Activated CD8-positive, alpha-beta T cell treated with anti-CD3 and anti-CD28 coated beads, Interleukin-2, amount 10 ng/mL, durations not matched to agents 7 days and 5 days (primary cell): ENCODE measurements at regions not wholly inside any gene's neighbourhood (a gene's known extent, or its start where the extent isn't known, plus 50 kb on each side); places are given as distances from the start of the nearest gene placed in this dataset.

Experiments used
- ATAC-seq: fragments of 150-1000 bp; cut with Tn5 transposase; one replicate; pipeline ENCODE4 v1.10.0; 2021; ENCODE audit warnings: moderate library complexity
- CTCF ChIA-PET: fragments of 350-600 bp; sonication (Branson Sonifier 250); formaldehyde crosslinking; loops from one replicate; lab custom pipeline; 2021; ENCODE audit warnings: antibody characterized with exemption; lab: Charles Lee
- POLR2A ChIA-PET: fragments of 350-600 bp; sonication (Branson Sonifier 250); formaldehyde crosslinking; loops from one replicate; lab custom pipeline; 2021; ENCODE audit warnings: antibody characterized with exemption; lab: Charles Lee
- DNase-seq: peaks from one replicate; pipeline ENCODE4 v3.0.0-alpha.2; 2020
- H3K27ac Mint-ChIP-seq: one replicate; pipeline ENCODE4 v1.8.0; 2021; ENCODE audit warnings: mild to moderate bottlenecking, mixed read lengths
- H3K27me3 Mint-ChIP-seq: one replicate; pipeline ENCODE4 v1.8.0; 2021; ENCODE audit warnings: low read depth, mixed read lengths
- H3K36me3 Mint-ChIP-seq: one replicate; pipeline ENCODE4 v1.8.0; 2021; ENCODE audit warnings: low read depth, mixed read lengths
- H3K4me1 Mint-ChIP-seq: one replicate; pipeline ENCODE4 v1.8.0; 2021; ENCODE audit warnings: low read depth, mixed read lengths
- H3K4me3 Mint-ChIP-seq: one replicate; pipeline ENCODE4 v1.8.0; 2021; ENCODE audit warnings: mild to moderate bottlenecking, mixed read lengths
- H3K9me3 Mint-ChIP-seq: one replicate; pipeline ENCODE4 v1.8.0; 2022; ENCODE audit warnings: mixed read lengths; ENCODE audit not compliant: insufficient read depth

DNA sequence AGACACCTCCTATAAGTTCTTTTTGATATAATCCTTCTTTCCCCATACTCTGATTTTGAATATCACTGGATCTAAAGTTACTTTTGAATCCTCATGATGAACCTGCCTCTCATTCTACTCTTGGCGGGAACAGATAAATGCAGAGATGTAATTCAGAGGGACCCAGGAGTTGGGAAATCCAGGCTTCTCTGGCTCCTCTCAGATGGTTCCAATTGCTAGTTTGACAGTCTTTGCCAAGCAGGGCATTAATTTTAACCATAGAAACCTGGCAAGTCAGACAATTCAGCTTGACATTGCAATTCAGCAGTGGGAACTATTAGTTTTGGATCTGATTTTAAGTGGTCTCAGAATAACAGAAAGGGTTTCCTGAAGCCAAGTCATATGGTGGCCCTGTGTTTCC lies 67.3 kb upstream of the KLF12 start:
- Mint-ChIP-seq H3K27ac (no peak overlapping the region), H3K27me3 (peaks cover 5% of the 10 kb centered on the region), H3K4me1 (no peaks in the 10 kb centered on the region), H3K4me3 (no peak overlapping the region), H3K36me3 (no peaks in the 10 kb centered on the region), H3K9me3 (no peaks in the 10 kb centered on the region)
- POLR2A ChIA-PET, result no interaction called here
- no peak for DNase-seq
- no peak for ATAC-seq
- CTCF ChIA-PET, result interaction anchor here (0.9 to 1.2 kb wide), 3 partner anchors 9 to 12 kb away, joined by 3 to 4 read pairs (median 3); no protein-coding TSS in a partner anchor

DNA sequence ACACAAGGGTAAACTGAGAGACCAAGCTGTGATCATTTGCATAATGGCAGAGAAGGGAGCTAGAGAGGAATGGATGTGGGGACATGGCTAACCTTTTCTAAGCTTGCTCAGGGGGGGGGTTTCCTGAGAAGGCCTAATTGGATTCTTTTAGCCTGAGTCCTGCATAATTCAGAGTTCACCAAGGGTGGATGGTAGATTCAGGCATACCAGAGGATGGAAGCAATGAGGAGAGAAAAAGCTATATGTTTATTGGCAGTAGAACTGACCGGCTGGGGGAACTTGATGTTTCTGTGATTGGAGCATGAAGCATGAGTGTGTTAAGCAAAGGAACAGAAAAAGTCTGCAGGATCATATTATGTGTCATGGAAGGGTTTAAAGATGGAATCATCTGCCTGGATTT lies 65.9 kb upstream of the KLF12 start:
- Mint-ChIP-seq H3K27me3 (peaks cover 5% of the 10 kb centered on the region), H3K27ac (no peak overlapping the region), H3K4me3 (no peak overlapping the region), H3K4me1 (no peaks in the 10 kb centered on the region), H3K9me3 (no peaks in the 10 kb centered on the region), H3K36me3 (no peaks in the 10 kb centered on the region)
- ATAC-seq (no peak), DNase-seq (no peak)
- POLR2A ChIA-PET, result no interaction called here
- CTCF ChIA-PET, result no interaction called here

DNA sequence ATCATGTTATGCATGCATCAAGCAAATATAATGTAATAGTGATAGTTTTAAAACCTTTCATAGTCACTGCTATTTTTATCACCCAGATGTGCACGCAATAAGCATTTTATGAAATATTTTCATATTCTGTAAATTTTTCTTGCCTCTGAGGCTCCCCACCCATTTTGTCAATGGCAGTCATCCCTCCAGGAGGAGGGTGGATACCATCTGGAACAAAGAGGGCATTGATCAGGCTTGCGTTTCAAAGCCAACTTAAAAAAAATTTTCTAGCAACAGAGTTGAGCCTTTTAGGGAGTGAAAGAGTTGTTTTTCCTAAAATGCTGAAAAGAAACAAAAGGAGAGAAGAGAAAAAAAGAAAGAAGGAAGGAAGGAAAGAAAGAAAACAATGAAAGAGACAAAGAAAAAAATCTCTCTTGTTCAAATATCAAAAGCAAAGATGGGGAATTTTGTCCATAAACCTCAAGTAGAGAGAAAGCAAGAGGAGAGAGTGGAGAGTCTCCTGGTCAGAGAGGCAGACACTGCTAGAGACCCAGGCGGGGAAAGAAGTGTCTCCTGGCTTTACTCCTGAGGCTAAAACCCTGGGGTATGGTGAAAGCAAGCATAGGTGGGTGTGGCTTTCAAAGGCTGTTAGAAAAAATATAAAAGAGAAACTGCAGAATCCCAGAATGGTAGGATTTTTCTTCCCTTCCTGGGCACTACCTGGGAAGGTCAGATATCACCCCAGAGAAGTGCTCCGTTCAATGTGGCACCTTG lies 63.6 kb upstream of the KLF12 start:
- Mint-ChIP-seq H3K4me3 (no peak overlapping the region), H3K27me3 (peaks cover 5% of the 10 kb centered on the region)
- no peak for ATAC-seq

DNA sequence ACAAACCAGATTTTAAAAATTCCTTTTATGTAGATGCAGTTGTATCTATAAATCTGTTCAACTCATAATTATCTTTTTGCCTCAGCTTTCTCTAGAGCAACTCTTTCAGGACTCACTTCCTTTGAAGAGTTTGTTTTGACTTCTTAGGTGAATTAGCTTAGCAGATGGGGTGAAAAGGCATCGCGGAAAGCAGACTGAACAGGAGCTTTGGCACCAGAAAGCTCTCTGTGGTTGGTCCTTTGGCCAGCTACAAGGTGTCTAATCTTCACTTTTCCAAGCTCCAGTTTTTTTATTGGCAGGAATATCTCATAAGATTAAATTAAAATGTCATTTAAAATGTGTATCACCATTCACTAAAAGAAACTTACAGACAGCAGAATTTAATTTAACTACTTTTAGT lies 60.6 kb upstream of the KLF12 start:
- no peak overlapping the region for H3K4me3 Mint-ChIP-seq
- no peaks in the 10 kb centered on the region for H3K9me3 Mint-ChIP-seq
- ChIA-PET POLR2A (no interaction called here), CTCF (interaction anchor here (0.9 kb wide), 1 partner anchor 13 kb away, joined by 3 read pairs; no protein-coding TSS in a partner anchor)
- no peak overlapping the region for H3K27ac Mint-ChIP-seq
- DNase-seq, result no peak
- no peaks in the 10 kb centered on the region for H3K36me3 Mint-ChIP-seq
- no peak for ATAC-seq
- no peaks in the 10 kb centered on the region for H3K27me3 Mint-ChIP-seq
- H3K4me1 Mint-ChIP-seq, result peaks cover 19% of the 10 kb centered on the region

More for the DNA sequence above, 63.6 kb upstream of the KLF12 start:
- Mint-ChIP-seq H3K9me3 (no peaks in the 10 kb centered on the region), H3K27ac (no peak overlapping the region), H3K4me1 (peaks cover 7% of the 10 kb centered on the region), H3K36me3 (no peaks in the 10 kb centered on the region)
- POLR2A ChIA-PET, result no interaction called here
- CTCF ChIA-PET, result no interaction called here
- DNase-seq, result no peak

DNA sequence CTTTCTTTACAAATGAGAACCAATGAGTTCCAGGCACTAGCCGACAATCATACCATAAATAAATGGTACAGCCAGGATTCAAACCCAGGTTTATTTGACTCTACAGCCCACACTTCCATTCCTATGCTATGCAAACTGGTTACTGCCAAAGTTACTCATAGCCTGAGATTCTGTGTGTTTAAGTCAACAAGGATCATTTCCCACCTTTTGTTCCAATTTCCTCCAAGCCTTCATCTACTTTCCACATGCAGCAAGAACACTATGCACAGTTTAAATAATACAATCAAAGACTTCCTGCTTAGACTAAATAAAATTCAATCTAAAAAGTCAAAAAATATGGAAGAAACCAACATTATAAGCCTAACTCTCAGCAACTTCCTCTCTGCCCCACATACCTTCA lies 59.2 kb upstream of the KLF12 start:
- Mint-ChIP-seq H3K9me3 (no peaks in the 10 kb centered on the region), H3K4me1 (peaks cover 19% of the 10 kb centered on the region), H3K36me3 (no peaks in the 10 kb centered on the region), H3K4me3 (no peak overlapping the region), H3K27ac (no peak overlapping the region), H3K27me3 (no peaks in the 10 kb centered on the region)
- CTCF ChIA-PET, result no interaction called here
- POLR2A ChIA-PET, result no interaction called here
- ATAC-seq (no peak), DNase-seq (no peak)

DNA sequence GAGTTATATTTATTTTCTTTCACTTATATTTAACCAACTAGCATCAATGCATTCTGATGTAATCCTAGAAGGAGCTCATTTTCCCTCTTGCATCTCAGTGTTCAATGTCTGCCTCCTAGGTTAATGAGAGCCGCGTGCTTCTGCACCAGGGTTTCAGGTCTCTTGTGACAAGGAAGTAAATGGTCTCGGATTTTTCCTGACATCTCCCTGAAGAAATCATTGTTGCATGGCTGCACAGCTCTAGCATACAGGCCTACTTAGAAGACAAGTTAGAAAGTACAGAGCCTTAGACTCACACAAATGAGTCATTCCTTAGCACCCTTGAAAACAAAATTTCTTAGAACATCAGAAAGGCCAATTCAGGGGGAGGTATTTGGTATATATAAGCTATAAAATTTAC lies 57.2 kb upstream of the KLF12 start:
- H3K9me3 Mint-ChIP-seq, result no peaks in the 10 kb centered on the region
- ATAC-seq, result no peak
- CTCF ChIA-PET, result interaction anchor here (0.7 to 2.3 kb wide), 5 partner anchors 10 to 424 kb away, joined by 3 to 19 read pairs (median 3); no protein-coding TSS in a partner anchor

DNA sequence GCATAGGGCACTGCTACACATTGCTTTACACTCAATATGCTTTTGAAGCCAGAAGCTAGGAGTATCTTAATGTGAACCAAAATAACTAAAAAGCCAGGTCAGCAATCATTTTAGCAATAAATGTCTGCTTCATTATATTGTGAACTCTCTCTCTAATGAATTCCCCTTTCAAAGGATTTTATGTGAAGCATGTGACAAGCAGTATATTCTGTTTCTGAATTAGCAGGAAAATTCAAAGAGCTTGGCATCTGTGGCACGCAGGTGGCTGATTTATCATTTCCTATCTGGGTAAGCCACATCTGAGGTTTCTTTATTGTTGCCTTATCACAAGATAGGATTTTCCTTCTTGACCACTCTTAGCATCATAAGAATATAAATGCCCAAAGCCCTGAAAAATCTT lies 56.8 kb upstream of the KLF12 start:
- DNase-seq, result no peak

More for the DNA sequence above, 57.2 kb upstream of the KLF12 start:
- no peak for DNase-seq
- no peak overlapping the region for H3K4me3 Mint-ChIP-seq
- peaks cover 19% of the 10 kb centered on the region for H3K4me1 Mint-ChIP-seq
- no peak overlapping the region for H3K27ac Mint-ChIP-seq
- H3K36me3 Mint-ChIP-seq, result no peaks in the 10 kb centered on the region
- POLR2A ChIA-PET, result no interaction called here
- no peaks in the 10 kb centered on the region for H3K27me3 Mint-ChIP-seq

DNA sequence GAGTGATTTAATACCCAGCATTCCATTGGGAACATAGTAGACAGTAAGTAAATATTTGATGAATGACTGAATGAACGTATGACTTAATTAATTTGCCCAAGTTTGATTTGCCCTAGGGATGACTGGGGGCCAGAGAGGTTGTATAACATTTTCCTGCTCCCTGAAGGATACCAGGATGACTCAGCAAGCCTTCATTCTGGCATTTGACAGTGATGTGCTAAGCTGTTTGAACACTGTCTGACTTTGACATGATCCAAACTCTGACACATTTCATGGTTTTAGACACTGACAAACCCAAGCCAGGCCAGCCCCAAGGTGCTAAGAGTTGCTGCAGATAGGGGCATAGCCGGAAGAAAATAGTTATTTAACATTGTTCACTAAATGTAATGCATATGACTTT lies 53.4 kb upstream of the KLF12 start:
- CTCF ChIA-PET, result interaction anchor here (1.2 kb wide), 1 partner anchor 91 kb away, joined by 3 read pairs; no protein-coding TSS in a partner anchor
- Mint-ChIP-seq H3K27me3 (no peaks in the 10 kb centered on the region), H3K27ac (no peak overlapping the region)

More for the DNA sequence above, 56.8 kb upstream of the KLF12 start:
- no peaks in the 10 kb centered on the region for H3K27me3 Mint-ChIP-seq
- no peak for ATAC-seq
- H3K36me3 Mint-ChIP-seq, result no peaks in the 10 kb centered on the region
- POLR2A ChIA-PET, result interaction anchor here (0.7 kb wide), 1 partner anchor 57 kb away, joined by 3 read pairs; the partner anchor contains the start of gene KLF12
- H3K4me3 Mint-ChIP-seq, result no peak overlapping the region
- H3K4me1 Mint-ChIP-seq, result peaks cover 19% of the 10 kb centered on the region
- no peaks in the 10 kb centered on the region for H3K9me3 Mint-ChIP-seq
- CTCF ChIA-PET, result interaction anchor here (0.7 to 2.3 kb wide), 6 partner anchors 11 to 424 kb away, joined by 3 to 19 read pairs (median 3); no protein-coding TSS in a partner anchor
- no peak overlapping the region for H3K27ac Mint-ChIP-seq

DNA sequence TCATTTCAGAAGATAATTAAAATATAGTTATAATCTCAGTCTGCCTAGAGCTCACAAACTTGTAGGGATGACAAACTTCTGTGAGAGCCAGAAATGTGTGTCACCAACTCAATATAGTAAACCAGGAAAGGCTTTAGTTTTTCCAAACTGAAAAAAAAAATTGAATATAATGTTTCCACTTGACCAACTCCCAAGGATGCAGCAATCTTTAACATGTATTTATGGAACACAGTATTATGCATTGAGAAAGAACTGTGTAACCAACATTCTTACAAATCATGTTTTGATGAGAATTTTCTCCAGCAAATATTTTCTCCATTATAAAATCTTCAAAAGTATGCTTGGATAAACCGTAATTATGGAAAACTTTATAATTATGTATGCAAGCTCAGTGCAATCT lies 50.1 kb upstream of the KLF12 start:
- H3K4me3 Mint-ChIP-seq, result no peak overlapping the region
- H3K27me3 Mint-ChIP-seq, result no peaks in the 10 kb centered on the region
- no peaks in the 10 kb centered on the region for H3K9me3 Mint-ChIP-seq
- H3K36me3 Mint-ChIP-seq, result no peaks in the 10 kb centered on the region
- POLR2A ChIA-PET, result no interaction called here
- H3K4me1 Mint-ChIP-seq, result no peaks in the 10 kb centered on the region
- DNase-seq (no peak), ATAC-seq (no peak)
- H3K27ac Mint-ChIP-seq, result no peak overlapping the region
- CTCF ChIA-PET, result no interaction called here

More for the DNA sequence above, 53.4 kb upstream of the KLF12 start:
- ATAC-seq (no peak), DNase-seq (no peak)
- H3K4me3 Mint-ChIP-seq, result no peak overlapping the region
- H3K4me1 Mint-ChIP-seq, result peaks cover 12% of the 10 kb centered on the region
- POLR2A ChIA-PET, result no interaction called here
- no peaks in the 10 kb centered on the region for H3K9me3 Mint-ChIP-seq
- no peaks in the 10 kb centered on the region for H3K36me3 Mint-ChIP-seq
